NCI-H128 (cell line): ENCODE measurements at regions not wholly inside any gene's neighbourhood (a gene's known extent, or its start where the extent isn't known, plus 50 kb on each side); places are given as distances from the start of the nearest gene placed in this dataset.

ENCODE experiments used
- DNase-seq: peaks from one replicate; lab custom pipeline; 2025; ENCODE audit not compliant: unreplicated experiment; lab: John Stamatoyannopoulos, UW

DNA sequence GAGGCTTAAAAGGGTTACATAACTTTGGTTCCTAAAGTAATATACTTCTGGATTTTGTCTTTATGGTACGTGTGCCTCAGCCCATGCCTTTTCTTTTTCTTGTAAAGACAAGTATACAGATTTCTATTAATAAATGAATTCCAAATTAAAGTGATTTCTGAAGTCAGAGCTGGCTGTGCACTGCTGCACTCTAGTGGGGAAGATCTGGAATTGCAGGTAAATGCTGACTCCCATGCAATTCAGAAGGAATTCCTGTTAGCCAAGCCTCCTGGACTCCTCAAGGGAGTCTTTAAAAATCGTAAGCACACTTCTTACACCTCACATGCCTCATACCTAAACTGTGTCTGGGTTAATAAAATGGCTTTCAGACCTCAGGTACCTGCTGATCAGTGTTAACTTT lies 118.4 kb upstream of the SLC7A1 start:
- DNase-seq, result no peak

DNA sequence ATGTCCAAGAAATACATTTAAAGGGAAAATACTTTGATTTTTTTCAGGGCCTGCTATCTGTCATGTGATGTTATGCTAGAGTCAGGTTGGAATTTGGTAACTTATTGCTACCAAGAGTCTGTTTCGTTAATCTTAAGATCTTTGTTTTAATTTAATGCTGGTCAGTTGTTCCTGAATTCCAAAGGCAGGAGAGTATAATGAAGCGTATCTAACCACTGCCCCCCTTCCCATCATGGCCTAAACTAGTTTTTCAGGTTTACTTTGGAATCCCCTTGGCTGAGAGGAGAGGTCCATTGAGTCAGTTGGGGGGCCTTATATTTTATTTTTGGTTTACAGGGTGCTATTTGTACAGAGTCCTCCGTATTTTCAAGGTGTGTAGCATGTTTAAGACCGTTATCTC lies 116.3 kb upstream of the SLC7A1 start:
- no peak for DNase-seq

DNA sequence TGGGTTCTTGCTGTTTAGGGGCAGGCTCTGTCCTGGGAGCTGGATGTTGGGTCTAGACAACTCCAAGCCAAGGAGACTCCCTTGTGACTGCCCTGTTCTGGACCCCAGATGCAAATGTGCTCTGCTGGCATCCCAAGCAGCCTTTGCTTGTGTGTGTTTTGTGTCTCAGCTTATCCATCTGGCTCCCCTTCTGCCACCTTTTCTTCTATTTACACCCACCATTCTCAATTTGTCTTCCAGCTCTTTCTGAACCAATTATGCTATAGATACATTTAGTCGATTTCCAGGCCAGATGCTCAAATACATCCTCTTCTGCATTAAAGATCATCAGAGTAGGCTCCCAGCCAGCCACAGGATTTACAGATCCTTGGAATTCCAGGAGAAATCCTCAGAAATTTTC lies 115.0 kb upstream of the SLC7A1 start:
- no peak for DNase-seq

DNA sequence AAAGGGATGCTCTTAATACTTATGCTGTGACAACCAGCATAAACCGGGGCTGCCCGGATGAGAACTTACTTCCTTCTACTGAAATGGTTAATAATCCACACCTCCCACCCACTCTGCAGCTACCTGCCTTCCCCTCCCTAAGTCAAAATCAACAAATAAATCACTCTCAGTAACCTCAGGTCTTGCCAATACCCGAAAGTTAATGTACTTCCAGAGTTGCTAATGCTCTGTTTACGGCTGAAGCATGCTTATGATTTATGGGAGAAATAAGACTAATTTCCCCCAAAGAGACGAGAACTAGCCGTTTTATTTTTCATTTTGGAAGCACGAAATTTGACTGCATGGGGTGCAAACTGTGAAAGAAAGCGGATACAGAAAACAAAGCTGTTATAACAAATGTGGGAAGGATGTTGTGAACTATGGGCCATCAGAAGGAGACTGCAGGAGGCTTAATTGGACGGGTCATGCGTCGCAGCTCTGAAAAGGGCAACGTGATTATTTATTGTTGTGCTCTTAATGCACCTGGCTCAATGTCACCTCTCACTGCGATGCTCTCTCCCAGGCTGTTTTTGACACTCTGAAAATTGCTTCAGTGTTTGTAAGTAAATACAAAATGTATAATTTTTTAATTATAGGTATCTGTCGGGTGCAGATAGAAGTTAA lies 114.0 kb upstream of the SLC7A1 start:
- peak; percentile 23 for DNase-seq

DNA sequence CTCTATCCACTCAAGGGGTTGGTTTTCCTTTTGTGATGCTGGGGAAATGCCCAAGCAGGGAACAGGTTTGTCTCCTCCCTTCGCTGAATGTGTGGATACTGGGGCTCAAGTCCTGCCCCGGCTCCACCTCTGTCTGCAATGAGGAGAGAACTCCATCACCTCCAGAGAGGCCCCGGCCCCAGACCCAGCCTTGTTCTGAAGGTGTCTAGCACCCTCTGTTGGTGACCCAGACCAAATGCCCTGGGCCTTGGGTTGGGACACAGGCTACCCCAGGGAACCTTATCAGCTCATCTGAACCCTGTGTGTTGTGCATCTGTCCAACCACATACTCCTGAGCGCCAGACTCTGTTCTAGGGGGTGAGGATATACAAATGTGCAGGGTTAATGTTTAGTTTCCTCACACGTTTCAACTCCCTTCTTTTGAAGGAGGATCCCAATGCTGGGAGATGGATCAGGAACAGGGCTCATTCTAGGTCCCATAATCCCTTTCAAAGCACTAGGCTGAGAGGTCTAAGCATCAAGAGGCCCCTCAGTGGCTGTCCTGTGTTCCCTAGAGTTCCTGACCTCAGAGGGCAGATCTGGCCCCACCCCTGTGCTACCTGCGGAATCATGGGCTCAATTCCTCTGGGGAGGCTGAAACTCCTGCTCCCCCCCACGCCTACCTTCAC lies 112.5 kb upstream of the SLC7A1 start:
- peak; percentile 16 for DNase-seq

DNA sequence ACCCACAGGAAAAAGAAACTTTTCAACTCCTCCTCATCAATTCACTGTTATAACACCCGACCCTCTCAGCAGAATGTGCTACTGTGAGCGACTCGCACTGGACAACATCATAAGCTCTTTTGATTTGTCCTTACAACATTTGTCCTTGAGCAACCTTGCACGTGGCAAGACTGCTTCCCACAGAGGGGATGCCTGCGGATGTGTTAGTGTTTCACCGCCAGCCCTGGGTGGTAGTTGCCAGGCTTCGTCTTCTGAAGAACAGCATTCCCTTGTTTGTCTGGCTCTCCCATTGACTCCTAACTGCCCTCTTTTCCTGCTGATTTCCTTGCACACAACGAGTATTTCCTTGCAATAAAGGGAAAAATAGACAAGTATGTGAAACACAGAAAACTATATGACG lies 111.4 kb upstream of the SLC7A1 start:
- no peak for DNase-seq

DNA sequence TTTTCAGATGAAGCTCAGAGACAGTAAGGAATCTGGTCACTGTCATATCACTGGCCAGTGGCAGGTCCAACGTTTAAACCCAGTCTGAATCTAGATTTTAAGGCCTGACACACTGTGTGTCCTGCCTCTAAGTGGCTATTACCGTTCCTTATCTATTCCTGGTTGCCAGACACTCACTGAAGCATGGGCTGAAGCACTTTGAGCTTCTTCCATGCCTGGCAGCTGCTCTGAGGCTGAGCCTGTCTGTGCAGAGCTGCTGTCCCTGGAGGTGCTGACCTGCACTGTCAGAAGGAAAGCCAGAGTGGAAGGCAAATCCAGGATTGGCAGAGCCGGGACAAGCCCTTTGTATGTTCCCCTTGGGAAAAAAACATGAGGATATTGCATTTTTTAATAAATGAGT lies 109.2 kb upstream of the SLC7A1 start:
- no peak for DNase-seq

DNA sequence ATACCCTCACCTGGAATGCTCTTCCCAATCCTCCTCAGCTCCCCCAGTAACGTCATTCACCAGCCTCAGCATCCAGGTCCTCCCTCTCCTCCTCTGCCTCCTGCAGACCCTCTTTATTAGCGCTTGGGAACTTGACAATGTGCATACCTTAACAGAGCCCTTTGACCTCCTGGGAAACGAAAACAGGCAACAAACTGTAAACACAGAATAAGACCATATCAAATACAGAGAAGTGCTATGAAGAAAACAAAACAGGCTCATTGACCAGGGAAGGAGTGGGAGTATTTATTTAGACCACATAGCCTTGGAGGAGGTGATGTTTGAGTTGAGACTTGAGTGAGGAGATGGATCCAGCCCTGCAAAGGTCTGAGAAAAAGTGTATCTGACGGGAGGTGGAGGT lies 107.9 kb upstream of the SLC7A1 start:
- no peak for DNase-seq

DNA sequence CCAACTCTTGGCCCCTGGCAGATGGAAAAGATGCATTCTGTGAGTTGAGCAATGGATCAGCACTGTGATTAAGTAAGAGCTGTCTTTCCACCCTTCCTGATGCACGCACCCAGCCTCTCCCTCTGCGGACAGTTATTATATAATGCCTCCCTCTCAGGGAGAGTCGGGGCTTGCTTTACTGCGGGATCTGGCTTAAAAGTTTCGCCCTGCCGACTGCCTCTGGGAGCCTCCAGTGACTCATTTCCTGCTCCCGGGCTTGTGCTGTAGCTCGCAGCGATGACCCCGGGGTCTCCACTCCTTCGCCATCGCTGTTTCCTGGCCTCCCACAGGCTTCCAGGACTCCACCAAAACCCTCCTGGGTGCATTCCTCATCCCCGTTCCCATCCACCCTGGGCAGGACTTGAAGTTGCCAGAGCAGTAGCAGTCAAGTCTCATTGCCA lies 107.4 kb upstream of the SLC7A1 start:
- no peak for DNase-seq

DNA sequence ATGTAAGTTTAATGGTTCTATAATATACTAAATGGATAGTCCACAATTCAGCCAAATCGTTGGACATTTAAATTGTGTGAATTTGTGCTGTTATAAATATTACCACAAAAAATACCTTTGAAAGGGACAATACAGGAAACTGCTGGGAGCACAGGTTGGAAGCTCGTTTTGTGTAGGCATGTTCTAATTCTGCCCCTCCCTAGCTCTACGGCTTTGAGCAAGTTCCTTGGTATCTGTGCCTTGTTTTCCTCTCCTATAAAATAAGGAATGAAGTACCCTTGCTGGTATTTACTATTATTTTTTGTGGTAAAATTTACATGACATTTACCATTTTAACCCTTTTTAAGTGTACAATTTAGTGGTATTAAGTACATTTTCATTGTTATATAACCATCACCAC lies 102.6 kb upstream of the SLC7A1 start:
- no peak for DNase-seq

DNA sequence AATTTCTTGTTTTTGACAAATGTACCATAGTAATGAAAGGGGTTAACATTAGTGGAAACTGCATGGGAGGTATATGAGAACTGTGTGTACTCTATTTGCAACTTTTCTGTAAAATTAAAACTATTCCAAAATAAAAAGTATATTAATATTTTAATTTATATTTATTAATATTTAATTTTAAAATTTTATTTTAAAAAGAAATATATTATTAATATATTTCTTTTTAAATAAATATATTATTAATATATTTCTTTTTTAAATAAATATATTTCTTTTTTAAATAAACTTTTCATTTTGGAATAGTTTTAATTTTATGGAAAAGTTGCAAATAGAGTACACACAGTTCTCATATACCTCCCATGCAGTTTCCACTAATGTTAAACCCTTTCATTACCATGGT lies 101.1 kb upstream of the SLC7A1 start:
- DNase-seq, result no peak

DNA sequence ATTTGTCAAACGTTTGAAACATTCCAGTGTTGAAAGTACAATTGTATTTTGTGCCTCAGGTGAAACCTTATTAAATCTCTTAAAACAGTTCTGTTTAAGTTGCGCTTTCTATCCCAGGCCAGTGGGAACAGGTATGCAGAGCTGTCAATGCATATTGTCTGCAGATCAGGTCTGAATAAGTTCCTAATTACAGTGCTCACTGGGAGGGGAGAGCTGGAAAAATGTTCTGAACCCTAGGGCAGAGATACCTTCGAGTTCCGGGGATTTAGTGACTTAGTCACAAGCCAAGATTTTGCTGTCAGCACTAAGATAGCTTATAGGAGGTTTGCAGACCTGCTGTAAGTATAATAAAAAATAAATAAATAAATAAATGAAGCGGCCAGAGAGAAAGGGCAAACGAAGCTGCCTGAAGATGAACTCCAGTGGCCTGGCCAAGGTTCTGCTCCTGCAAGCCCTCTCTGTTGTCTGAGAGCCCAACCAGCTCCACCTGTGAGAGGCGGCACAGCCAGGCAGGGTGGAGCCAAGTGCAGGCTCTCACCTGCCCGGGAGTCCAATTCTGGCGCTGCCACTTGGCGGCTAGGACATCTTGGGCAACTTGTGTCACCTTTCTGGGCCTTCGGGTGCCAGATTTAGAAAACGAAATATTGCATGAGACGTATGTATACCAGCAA lies 97.9 kb upstream of the SLC7A1 start:
- DNase-seq, result no peak

DNA sequence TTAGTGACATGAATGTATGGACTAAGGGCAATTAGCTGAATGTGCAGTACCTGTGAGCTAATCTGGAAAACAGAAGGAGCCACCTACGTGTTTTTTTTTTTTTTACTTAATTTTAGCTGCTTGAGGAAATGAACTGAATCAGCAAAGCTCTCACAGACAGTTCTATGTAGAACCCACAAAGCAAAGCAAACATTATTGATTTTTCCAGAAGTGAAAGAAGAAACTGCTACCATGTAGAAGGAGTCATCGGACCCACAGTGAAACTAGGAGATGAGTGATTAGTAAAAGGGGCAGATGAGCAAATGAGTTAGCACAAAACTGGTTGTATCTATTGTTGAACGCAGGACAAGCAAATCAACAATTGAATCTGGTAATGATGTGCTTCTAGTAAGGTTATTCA lies 94.1 kb upstream of the SLC7A1 start:
- DNase-seq, result no peak

DNA sequence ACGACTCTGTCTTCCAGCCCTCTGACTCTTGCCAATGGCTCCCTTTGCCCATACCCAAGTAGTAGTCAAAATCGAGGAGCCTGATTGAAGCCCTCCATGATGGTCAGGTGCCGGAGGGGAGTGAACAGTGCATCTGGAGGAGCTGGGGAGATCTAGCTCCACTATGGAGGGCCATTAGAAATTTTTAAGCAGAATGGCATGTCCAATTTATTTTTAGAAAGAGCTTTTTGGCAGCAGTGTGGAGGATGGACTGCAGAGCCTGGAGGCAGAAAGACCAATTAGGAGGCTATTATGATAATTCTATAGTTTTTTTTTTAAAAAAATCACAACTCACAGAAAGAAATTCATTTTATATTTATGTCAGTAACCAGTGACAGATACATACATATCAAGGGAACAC lies 92.7 kb upstream of the SLC7A1 start:
- no peak for DNase-seq

DNA sequence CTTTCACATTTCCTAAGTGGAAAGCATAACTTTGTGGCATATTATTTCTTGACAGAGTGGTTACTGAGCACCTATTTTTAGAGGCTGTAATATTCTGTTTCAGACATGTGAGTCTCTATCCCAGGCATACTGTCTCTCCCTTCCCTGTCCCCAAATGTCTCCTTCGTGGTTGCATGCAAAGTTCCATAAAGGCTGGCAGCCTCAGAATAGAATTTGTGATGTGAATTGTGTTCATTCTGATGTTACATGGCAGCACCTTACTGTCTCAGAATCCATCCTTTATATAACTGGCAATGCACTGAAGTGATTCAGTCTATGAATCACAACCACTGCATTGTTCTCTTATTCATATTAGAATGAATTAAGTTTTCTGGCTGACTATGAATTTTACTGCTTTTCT lies 89.0 kb upstream of the SLC7A1 start:
- DNase-seq, result no peak

DNA sequence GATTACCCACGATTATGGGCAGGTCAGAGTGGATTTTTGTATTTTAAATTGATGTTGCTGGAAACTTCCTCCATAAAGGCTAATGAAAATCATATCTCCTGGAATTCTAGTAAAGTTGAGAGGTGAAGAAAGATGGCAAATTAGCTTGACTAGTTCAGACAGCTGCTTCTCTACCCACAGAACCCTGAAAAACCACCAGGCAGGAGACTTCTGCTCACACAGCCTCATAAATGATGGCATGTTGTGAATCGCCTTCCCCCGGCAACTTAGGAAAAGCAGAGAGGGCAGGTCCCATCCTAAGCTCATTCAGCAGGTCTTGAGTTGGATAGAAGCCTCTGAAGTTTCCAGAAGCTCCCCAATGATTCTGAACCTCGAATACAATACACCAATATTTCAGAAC lies 87.6 kb upstream of the SLC7A1 start:
- DNase-seq, result no peak

DNA sequence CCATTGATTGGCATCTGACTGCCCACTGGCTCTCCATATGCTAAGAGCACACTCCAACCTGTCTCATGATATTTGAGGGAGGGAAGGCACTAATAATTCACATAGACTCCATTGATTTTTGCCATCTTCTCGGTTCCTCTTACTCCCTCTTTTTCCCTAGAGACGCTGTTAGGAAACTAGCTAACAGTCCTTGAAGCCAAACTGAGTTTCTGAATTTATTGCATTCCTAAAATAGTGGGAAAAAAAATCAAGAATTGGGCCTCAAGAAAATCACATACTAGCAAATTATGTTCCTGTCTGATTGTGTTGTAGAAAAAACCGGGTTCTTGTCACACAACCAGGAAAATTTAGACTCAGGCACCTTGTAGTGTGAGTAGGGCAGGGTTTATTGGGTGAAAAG lies 86.4 kb upstream of the SLC7A1 start:
- no peak for DNase-seq

DNA sequence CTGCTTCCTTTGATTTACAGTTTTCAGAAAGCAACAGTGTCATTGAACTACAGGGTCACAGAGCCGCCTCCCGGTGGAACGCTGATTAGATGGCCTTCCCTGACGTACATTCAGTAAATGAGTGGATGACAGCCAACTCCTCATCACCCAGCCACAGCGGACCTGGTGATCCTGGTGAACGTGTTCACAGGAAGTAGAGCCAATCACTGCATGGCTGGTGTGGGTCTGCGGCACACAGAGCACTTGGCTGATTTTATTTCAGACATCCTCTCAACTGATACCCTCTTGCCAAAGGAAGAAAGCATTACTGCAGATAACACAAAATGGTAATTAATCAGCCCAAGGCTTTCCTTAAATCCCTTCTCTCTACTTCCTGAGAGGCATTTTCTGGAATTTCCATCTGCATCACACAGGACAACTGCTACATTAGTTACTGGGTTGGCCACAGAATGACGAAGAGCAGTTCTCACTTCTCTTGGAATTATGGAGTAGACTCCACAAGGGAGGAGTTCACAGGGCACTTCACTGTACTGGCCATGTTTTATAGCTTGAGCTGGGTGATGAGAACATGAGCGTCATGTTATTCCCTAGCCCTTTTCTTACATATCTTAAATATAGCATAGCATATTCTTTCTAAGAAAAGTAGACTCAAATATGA lies 84.0 kb upstream of the SLC7A1 start:
- DNase-seq, result no peak

DNA sequence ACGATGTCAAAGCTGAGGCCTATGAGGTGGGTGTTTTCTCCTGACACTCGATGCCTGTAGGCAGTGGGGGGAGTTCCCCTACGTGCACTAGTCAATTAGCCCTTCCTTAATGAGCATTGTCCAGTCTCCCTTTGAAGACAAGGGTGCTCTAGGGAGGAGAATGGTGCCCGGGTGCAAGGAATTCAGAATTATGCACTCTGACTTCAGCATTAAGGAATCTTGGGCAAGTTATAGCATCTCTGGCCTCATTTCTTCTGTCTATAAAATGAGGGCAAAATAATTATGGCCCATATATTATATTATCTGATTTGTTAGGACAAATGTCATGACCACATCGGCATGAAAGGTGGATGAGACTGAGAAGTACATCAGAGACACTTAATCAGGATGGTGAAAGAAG lies 82.1 kb upstream of the SLC7A1 start:
- DNase-seq, result no peak

DNA sequence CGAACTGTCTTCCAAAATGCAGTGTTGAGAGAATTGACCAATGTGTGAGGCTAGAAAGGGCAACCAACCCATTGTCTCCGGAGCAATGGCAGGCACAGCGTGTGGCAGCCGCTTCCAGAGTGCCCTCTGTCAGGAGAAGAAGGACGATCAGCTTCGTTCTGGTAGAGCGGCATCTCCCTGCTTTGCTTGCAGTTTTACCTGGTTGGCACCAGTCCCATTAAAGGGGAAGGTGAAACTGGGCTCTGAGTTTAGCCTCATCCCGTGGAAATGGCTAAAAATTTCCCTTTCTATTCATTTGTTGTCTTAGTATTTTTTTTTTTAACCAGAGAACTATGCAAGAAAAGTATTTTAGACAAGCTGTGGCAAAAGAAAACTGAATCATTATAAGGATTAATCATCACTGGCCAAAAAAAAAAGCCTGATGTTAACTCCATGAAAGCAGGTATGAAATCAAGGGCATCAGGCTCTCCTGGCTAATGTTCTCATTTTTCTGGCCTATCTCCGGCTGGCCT lies 81.5 kb upstream of the SLC7A1 start:
- DNase-seq, result no peak

DNA sequence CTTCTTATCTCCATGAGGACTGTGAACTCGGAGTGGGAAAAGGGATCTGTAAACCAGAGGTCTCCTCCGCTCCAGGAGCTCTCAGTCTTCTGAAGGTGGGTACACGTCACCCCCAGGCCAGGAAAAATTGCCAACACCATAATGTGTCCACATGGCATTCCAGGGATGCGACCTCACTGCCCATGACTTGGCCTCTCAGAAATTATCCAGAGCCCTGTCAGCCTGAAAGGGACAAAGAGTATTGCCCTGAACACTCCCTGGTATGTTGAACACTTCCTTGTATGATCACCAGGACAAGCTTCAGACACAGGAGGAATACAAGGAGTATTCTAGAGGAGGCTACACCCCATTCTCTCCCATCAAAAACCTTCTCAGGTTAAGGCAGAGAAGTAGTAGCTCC lies 81.0 kb upstream of the SLC7A1 start:
- no peak for DNase-seq

DNA sequence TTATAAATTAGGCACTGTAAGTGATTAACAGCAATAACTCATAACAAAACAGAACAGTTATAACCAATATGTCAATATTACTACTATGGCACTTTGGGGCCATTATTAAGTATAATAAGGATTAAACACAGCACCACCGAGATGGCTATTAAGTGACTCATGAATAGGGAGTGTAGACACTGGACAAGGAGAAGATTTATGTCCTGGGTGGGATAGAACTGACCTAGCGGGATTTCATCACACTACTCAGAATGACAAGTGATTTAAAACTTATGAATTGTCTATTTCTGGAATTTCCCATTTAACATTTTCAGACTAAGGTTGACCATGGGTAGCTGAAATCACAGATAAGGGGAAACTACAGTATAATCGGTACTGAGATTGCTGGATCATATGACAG lies 79.0 kb upstream of the SLC7A1 start:
- no peak for DNase-seq
